K562 (cell line): ENCODE measurements at regions not wholly inside any gene's neighbourhood (a gene's known extent, or its start where the extent isn't known, plus 50 kb on each side); places are given as distances from the start of the nearest gene placed in this dataset.

Experiments used
- CBFA2T2 ChIP-seq: fragments of 450-650 bp; conservative IDR thresholded peaks from 2 replicates; pipeline ENCODE4 v1.6.1; 2017; ENCODE audit warnings: mild to moderate bottlenecking
- CBFA2T3 ChIP-seq: fragments of 450-650 bp; IDR thresholded peaks from 2 replicates; pipeline ENCODE4 v1.6.1; 2017
- DACH1 ChIP-seq: fragments of 450-650 bp; IDR thresholded peaks from 2 replicates; pipeline ENCODE4 v1.6.1; 2018; ENCODE audit not compliant: partially characterized antibody
- DPF2 ChIP-seq: fragments of 450-650 bp; IDR thresholded peaks from 2 replicates; pipeline ENCODE4 v1.6.1; 2016
- EP300 ChIP-seq: IDR thresholded peaks from 2 replicates; pipeline ENCODE4 v1.6.1; 2012; ENCODE audit warnings: low read length, improper control_type of control experiment
- ESRRA ChIP-seq: fragments of 450-650 bp; IDR thresholded peaks from 2 replicates; pipeline ENCODE4 v1.6.1; 2014; ENCODE audit warnings: low read depth, mild to moderate bottlenecking, moderate library complexity, borderline replicate concordance
- HDAC1 ChIP-seq, 2 experiments: fragments of 450-650 bp; IDR thresholded peaks; 2 replicates each; pipeline ENCODE4 v1.6.1; 2016 to 2017; ENCODE audit warnings: inconsistent platforms in 1 of 2, mild to moderate bottlenecking in 1 of 2, moderate library complexity in 1 of 2
- HES1 ChIP-seq: fragments of 450-650 bp; IDR thresholded peaks from 2 replicates; pipeline ENCODE4 v1.6.1; 2016; ENCODE audit warnings: low read depth, mild to moderate bottlenecking, moderate library complexity
- MBD1 ChIP-seq: fragments of 250-450 bp; sonication (Bioruptor Pico); IDR thresholded peaks from 2 replicates; pipeline ENCODE4 v1.8.0; 2022; ENCODE audit warnings: inconsistent platforms
- MCM5 ChIP-seq: fragments of 450-650 bp; IDR thresholded peaks from 2 replicates; pipeline ENCODE4 v1.6.1; 2016; ENCODE audit warnings: low read depth
- MEIS2 ChIP-seq: fragments of 450-650 bp; IDR thresholded peaks from 2 replicates; pipeline ENCODE4 v1.6.1; 2014; ENCODE audit warnings: mild to moderate bottlenecking; ENCODE audit not compliant: partially characterized antibody
- MTA1 ChIP-seq: fragments of 450-650 bp; IDR thresholded peaks from 2 replicates; pipeline ENCODE4 v1.6.1; 2017; ENCODE audit warnings: borderline replicate concordance
- MTA2 ChIP-seq: fragments of 450-650 bp; IDR thresholded peaks from 2 replicates; pipeline ENCODE4 v1.6.1; 2016; ENCODE audit warnings: low read depth
- SIN3B ChIP-seq: fragments of 450-650 bp; IDR thresholded peaks from 2 replicates; pipeline ENCODE4 v1.6.1; 2017; ENCODE audit warnings: low read depth, mild to moderate bottlenecking, moderate library complexity
- SMARCA4 ChIP-seq: fragments of 450-650 bp; IDR thresholded peaks from 2 replicates; pipeline ENCODE4 v1.6.1; 2016
- TAL1 ChIP-seq: fragments of 450-650 bp; IDR thresholded peaks from 2 replicates; pipeline ENCODE4 v1.6.1; 2016; ENCODE audit warnings: mild to moderate bottlenecking
- TCF3 ChIP-seq: sonication (generic); formaldehyde crosslinking; IDR thresholded peaks from 2 replicates; pipeline ENCODE4 v1.4.0; 2020; ENCODE audit warnings: mild to moderate bottlenecking, missing genetic modification reagents
- TEAD4 ChIP-seq, 2 experiments: sonication (generic) in 1 of 2; formaldehyde crosslinking in 1 of 2; IDR thresholded peaks; 2 replicates each; pipeline versions ENCODE4 v1.6.1 to v1.8.0; 2012 to 2022; ENCODE audit warnings: borderline replicate concordance in 1 of 2, inconsistent platforms in 1 of 2, low read length in 1 of 2, mild to moderate bottlenecking in 1 of 2, missing genetic modification reagents in 1 of 2
- TRIM24 ChIP-seq, 2 experiments: fragments of 450-650 bp; IDR thresholded peaks; 2 replicates each; pipeline ENCODE4 v1.6.1; 2016
- ZBTB34 ChIP-seq: fragments of 250-450 bp; sonication (Bioruptor Pico); IDR thresholded peaks from 2 replicates; pipeline ENCODE4 v1.8.0; 2021; ENCODE audit warnings: mild to moderate bottlenecking, moderate library complexity
- ZMIZ1 ChIP-seq, 2 experiments: fragments of 150-350 bp in 1 of 2; IDR thresholded peaks; 2 replicates each; pipeline ENCODE4 v1.6.1; 2012 to 2016; ENCODE audit warnings: low read depth in 2 of 2, low read length in 2 of 2, mild to moderate bottlenecking in 1 of 2, moderate library complexity in 1 of 2
- ZNF589 ChIP-seq: fragments of 200-800 bp; sonication (Bioruptor generic); IDR thresholded peaks from 2 replicates; pipeline ENCODE4 v1.6.1; 2016; ENCODE audit warnings: low read depth, missing genetic modification characterization, missing compliant biosample characterization
- ZNF830 ChIP-seq: fragments of 250-450 bp; sonication (Bioruptor Pico); IDR thresholded peaks from 2 replicates; pipeline ENCODE4 v1.5.0; 2021; ENCODE audit warnings: mild to moderate bottlenecking

- peak in 1 of 2 experiments; percentile 49; a peak in 1 of 4 replicates for TF ChIP-seq ZMIZ1 (IDR thresholded peaks at IDR 0.05; ENCODE audit: low read depth in 2 of 2, low read length in 2 of 2)
- 0 out of 2 replicates have a peak, but pooled peaks have one; percentile 39 for TF ChIP-seq ZNF589
- no peak for TF ChIP-seq ZNF830 (CRISPR knock-in tag)
- peak; percentile 80 for TF ChIP-seq EP300
- peak; percentile 52; the same call in 1 of the 2 replicates for TF ChIP-seq CBFA2T2
- peak; percentile 40; the same call in 1 of the 2 replicates for TF ChIP-seq ESRRA
- peak; percentile 43; the same call in 1 of the 2 replicates for TF ChIP-seq SMARCA4
- peak; percentile 55 for TF ChIP-seq MTA2
- TF ChIP-seq HDAC1 (IDR thresholded peaks at IDR 0.05), result no peak
- peak; percentile 22 for TF ChIP-seq MEIS2
- no peak for TF ChIP-seq SIN3B
- TF ChIP-seq ZBTB34 (CRISPR knock-in tag), result no peak
- TF ChIP-seq CBFA2T3, result peak; percentile 70
- no peak for TF ChIP-seq MCM5
- TF ChIP-seq HES1, result peak; percentile 64; the same call in 1 of the 2 replicates
- TF ChIP-seq TCF3 (CRISPR knock-in tag), result peak; percentile 37; the same call in 1 of the 2 replicates
- TF ChIP-seq TEAD4 (IDR thresholded peaks at IDR 0.05; ENCODE audit: low read length), result peak; percentile 89
- no peak for TF ChIP-seq TEAD4 (CRISPR knock-in tag; IDR thresholded peaks at IDR 0.05; ENCODE audit: borderline replicate concordance)
- no peak for TF ChIP-seq MBD1 (CRISPR knock-in tag)
- TF ChIP-seq DACH1, result no peak
- TF ChIP-seq MTA1, result 0 out of 2 replicates have a peak, but pooled peaks have one; percentile 25
- 0 out of 2 replicates have a peak, but pooled peaks have one; percentile 22 for TF ChIP-seq DPF2
- peak; percentile 81 for TF ChIP-seq TAL1
- peak; percentile 63 to 85; a peak in 3 of 4 replicates for TF ChIP-seq TRIM24 (IDR thresholded peaks at IDR 0.05)
Measured at GRCh38 chr7:81460250-81461045, 309.4 kb downstream of the HGF start (continued).
